H1 (cell line): ENCODE measurements at regions not wholly inside any gene's neighbourhood (a gene's known extent, or its start where the extent isn't known, plus 50 kb on each side); places are given as distances from the start of the nearest gene placed in this dataset.

Experiments used
- CTCF ChIA-PET: fragments of 300-600 bp; sonication (Branson Sonifier 250); formaldehyde crosslinking; loops from one replicate; lab custom pipeline; 2021; ENCODE audit not compliant: partially characterized antibody; lab: Charles Lee
- POLR2A ChIA-PET: fragments of 300-600 bp; sonication (Branson Sonifier 250); formaldehyde crosslinking; loops from one replicate; lab custom pipeline; 2021; ENCODE audit warnings: inconsistent platforms; ENCODE audit not compliant: partially characterized antibody; lab: Charles Lee
- DNase-seq, 2 experiments: peaks; one replicate each; pipeline versions ENCODE4 v3.0.0 to v3.0.0-alpha.2; 2010 to 2022; ENCODE audit warnings: low spot score in 2 of 2, low read depth in 1 of 2, mixed read lengths in 1 of 2
- FAIRE-seq: peaks from 2 replicates; lab custom pipeline; 2011; peaks lifted over from hg19 to GRCh38; lab: Jason Lieb, UNC
- H2AFZ ChIP-seq: 2 replicates; pipeline ENCODE4 v1.8.1; 2012; ENCODE audit warnings: low read length, inconsistent platforms
- H2AK5ac ChIP-seq: 2 replicates; pipeline ENCODE4 v1.6.1; 2013; ENCODE audit warnings: low read depth, low read length
- H2BK120ac ChIP-seq: replicated peaks from 2 replicates; pipeline ENCODE3; 2013; ENCODE audit warnings: low read depth, low read length, inconsistent platforms
- H2BK12ac ChIP-seq: 2 replicates; pipeline ENCODE4 v1.6.1; 2013; ENCODE audit warnings: low read depth, low read length
- H2BK15ac ChIP-seq: 2 replicates; pipeline ENCODE4 v1.6.1; 2013; ENCODE audit warnings: low read length
- H2BK20ac ChIP-seq: 2 replicates; pipeline ENCODE4 v1.6.1; 2013; ENCODE audit warnings: low read length
- H2BK5ac ChIP-seq: 2 replicates; pipeline ENCODE4 v1.6.1; 2013; ENCODE audit warnings: low read depth, low read length
- H3K14ac ChIP-seq: 2 replicates; pipeline ENCODE4 v1.6.1; 2013; ENCODE audit warnings: inconsistent platforms; ENCODE audit not compliant: insufficient read length
- H3K18ac ChIP-seq: 2 replicates; pipeline ENCODE4 v1.6.1; 2013; ENCODE audit warnings: low read length; ENCODE audit errors: extremely low read depth
- H3K23ac ChIP-seq: 2 replicates; pipeline ENCODE4 v1.6.1; 2013; ENCODE audit warnings: inconsistent platforms; ENCODE audit not compliant: insufficient read length
- H3K23me2 ChIP-seq: 2 replicates; pipeline ENCODE4 v1.6.1; 2013; ENCODE audit warnings: low read depth, low read length
- H3K27ac ChIP-seq: 2 replicates; pipeline ENCODE4 v1.6.1; 2011; ENCODE audit warnings: low read depth, low read length, inconsistent platforms
- H3K27me3 ChIP-seq, 4 experiments: replicated peaks in 1 of 4; 1 replicate in 1 of 4; 2 replicates in 3 of 4; pipeline versions ENCODE4 v1.6.1 to v1.8.1; 2011 to 2013; ENCODE audit warnings: low read length in 3 of 4, mild to moderate bottlenecking in 3 of 4, inconsistent platforms in 2 of 4, mixed read lengths in 2 of 4, moderate library complexity in 1 of 4; ENCODE audit not compliant: control insufficient read depth in 3 of 4, insufficient read depth in 3 of 4; ENCODE audit errors: extremely low read depth in 1 of 4
- H3K36me3 ChIP-seq, 4 experiments: 2 replicates each; pipeline versions ENCODE4 v1.6.1 to v1.8.1; 2011 to 2013; ENCODE audit warnings: mild to moderate bottlenecking in 4 of 4, low read length in 3 of 4, moderate library complexity in 2 of 4, control low read depth in 1 of 4, inconsistent platforms in 1 of 4; ENCODE audit not compliant: insufficient read depth in 4 of 4, control insufficient read depth in 2 of 4
- H3K4ac ChIP-seq: replicated peaks from 2 replicates; pipeline ENCODE3; 2013; ENCODE audit warnings: low read length, low read depth, mixed read lengths, inconsistent platforms; ENCODE audit not compliant: insufficient read length
- H3K4me1 ChIP-seq, 4 experiments: replicated peaks in 1 of 4; 1 replicate in 1 of 4; 2 replicates in 3 of 4; pipeline versions ENCODE4 v1.6.1 to v1.8.1; 2011 to 2013; ENCODE audit warnings: low read length in 3 of 4, inconsistent platforms in 2 of 4, mixed read lengths in 1 of 4; ENCODE audit not compliant: insufficient read depth in 4 of 4, control insufficient read depth in 3 of 4
- H3K4me2 ChIP-seq, 2 experiments: 2 replicates each; pipeline versions ENCODE4 v1.6.1 to v1.8.1; 2011 to 2013; ENCODE audit warnings: low read depth in 2 of 2, low read length in 2 of 2, control low read depth in 1 of 2, inconsistent platforms in 1 of 2, mild to moderate bottlenecking in 1 of 2; ENCODE audit not compliant: insufficient read depth in 1 of 2
- H3K4me3 ChIP-seq, 4 experiments: fragments of 200-600, 300-600 bp in 1 of 4; sonication (generic), shearing (Covaris generic), sonication (Bioruptor Twin) in 1 of 4; 2 replicates each; pipeline versions ENCODE4 v1.5.1 to v1.8.1; 2011 to 2016; ENCODE audit warnings: low read length in 4 of 4, low read depth in 3 of 4, control low read depth in 2 of 4, inconsistent platforms in 2 of 4, mild to moderate bottlenecking in 2 of 4, mixed read lengths in 1 of 4, moderate library complexity in 1 of 4; ENCODE audit not compliant: insufficient read depth in 2 of 4; ENCODE audit errors: extremely low read depth in 1 of 4
- H3K56ac ChIP-seq: replicated peaks from 2 replicates; pipeline ENCODE3; 2013; ENCODE audit warnings: low read depth, mild to moderate bottlenecking, mixed read lengths, low read length, inconsistent platforms; ENCODE audit not compliant: insufficient read length
- H3K79me1 ChIP-seq: 2 replicates; pipeline ENCODE4 v1.6.1; 2013; ENCODE audit warnings: low read depth, low read length, control low read depth
- H3K79me2 ChIP-seq, 2 experiments: 2 replicates each; pipeline versions ENCODE4 v1.6.1 to v1.8.1; 2012 to 2013; ENCODE audit warnings: low read length in 2 of 2, mild to moderate bottlenecking in 2 of 2, inconsistent platforms in 1 of 2; ENCODE audit not compliant: insufficient read depth in 2 of 2, control insufficient read depth in 1 of 2
- H3K9ac ChIP-seq, 4 experiments: replicated peaks in 1 of 4; 1 replicate in 1 of 4; 2 replicates in 3 of 4; pipeline versions ENCODE4 v1.6.1 to v1.8.1; 2011 to 2013; ENCODE audit warnings: low read depth in 3 of 4, low read length in 3 of 4, control low read depth in 2 of 4, mild to moderate bottlenecking in 2 of 4, moderate library complexity in 2 of 4, inconsistent platforms in 1 of 4; ENCODE audit errors: extremely low read depth in 1 of 4
- H3K9me3 ChIP-seq, 2 experiments: 2 replicates each; pipeline versions ENCODE4 v1.6.1 to v1.8.1; 2012 to 2013; ENCODE audit warnings: mild to moderate bottlenecking in 2 of 2, moderate library complexity in 2 of 2, control low read depth in 1 of 2, inconsistent platforms in 1 of 2, low read depth in 1 of 2, low read length in 1 of 2, mixed read lengths in 1 of 2; ENCODE audit not compliant: insufficient read depth in 2 of 2
- H4K20me1 ChIP-seq, 2 experiments: replicated peaks in 1 of 2; 2 replicates each; pipeline versions ENCODE3 to v1.8.1; 2011 to 2013; ENCODE audit warnings: inconsistent platforms in 2 of 2, low read length in 2 of 2, mild to moderate bottlenecking in 1 of 2; ENCODE audit not compliant: insufficient read depth in 2 of 2, control insufficient read depth in 1 of 2
- H4K5ac ChIP-seq: 2 replicates; pipeline ENCODE4 v1.6.1; 2013; ENCODE audit warnings: low read length, low read depth, mixed read lengths, inconsistent platforms; ENCODE audit not compliant: insufficient read length
- H4K8ac ChIP-seq: 2 replicates; pipeline ENCODE4 v1.8.0; 2013; ENCODE audit warnings: mild to moderate bottlenecking, moderate library complexity, low read length, inconsistent platforms; ENCODE audit not compliant: insufficient read depth; ENCODE audit errors: extremely low read depth
- H4K91ac ChIP-seq: replicated peaks from 2 replicates; pipeline ENCODE3; 2013; ENCODE audit warnings: low read length, mixed read lengths, inconsistent platforms; ENCODE audit not compliant: insufficient read length
- BACH1 ChIP-seq: IDR thresholded peaks from 2 replicates; pipeline ENCODE4 v1.6.1; 2012; ENCODE audit warnings: low read length, improper control_type of control experiment
- BRCA1 ChIP-seq: IDR thresholded peaks from 2 replicates; pipeline ENCODE4 v1.6.1; 2012; ENCODE audit warnings: low read depth, low read length, improper control_type of control experiment
- CHD1 ChIP-seq: IDR thresholded peaks from 2 replicates; pipeline ENCODE4 v1.6.1; 2012; ENCODE audit warnings: low read depth, low read length, improper control_type of control experiment
- GTF2F1 ChIP-seq: IDR thresholded peaks from 2 replicates; pipeline ENCODE4 v1.6.1; 2012; ENCODE audit warnings: low read depth, low read length, improper control_type of control experiment, borderline replicate concordance
- JUN ChIP-seq: IDR thresholded peaks from 2 replicates; pipeline ENCODE4 v1.6.1; 2011; ENCODE audit warnings: low read depth, mild to moderate bottlenecking, improper control_type of control experiment, low read length
- KDM5A ChIP-seq: fragments of 200-600 bp; IDR thresholded peaks from 2 replicates; pipeline ENCODE4 v1.7.1; 2012; ENCODE audit warnings: mild to moderate bottlenecking, low read length, inconsistent platforms, mixed read lengths
- NANOG ChIP-seq: IDR thresholded peaks from 2 replicates; pipeline ENCODE4 v1.6.1; 2011; ENCODE audit warnings: low read length, low read depth, mild to moderate bottlenecking, inconsistent platforms; ENCODE audit not compliant: insufficient read depth, poor library complexity, severe bottlenecking
- NRF1 ChIP-seq: IDR thresholded peaks from 2 replicates; pipeline ENCODE4 v1.6.1; 2011; ENCODE audit warnings: mild to moderate bottlenecking, low read depth, low read length, improper control_type of control experiment
- PHF8 ChIP-seq: fragments of 200-600 bp; sonication (generic); conservative IDR thresholded peaks from 2 replicates; pipeline ENCODE4 v1.7.1; 2012; ENCODE audit warnings: low read depth, mild to moderate bottlenecking, inconsistent platforms, low read length, moderate library complexity
- POLR2A ChIP-seq, 2 experiments: IDR thresholded peaks; 1 replicate in 1 of 2; 2 replicates in 1 of 2; pipeline ENCODE4 v1.6.1; 2011; ENCODE audit warnings: low read depth in 2 of 2, low read length in 2 of 2, mild to moderate bottlenecking in 2 of 2; ENCODE audit errors: control extremely low read depth in 1 of 2
- RFX5 ChIP-seq: IDR thresholded peaks from 2 replicates; pipeline ENCODE4 v1.6.1; 2011; ENCODE audit warnings: low read depth, low read length, improper control_type of control experiment, borderline replicate concordance
- SIRT6 ChIP-seq: IDR thresholded peaks from one replicate; pipeline ENCODE4 v1.7.1; 2012; ENCODE audit warnings: low read length, inconsistent platforms
- SP1 ChIP-seq: IDR thresholded peaks from 2 replicates; pipeline ENCODE4 v1.6.1; 2011; ENCODE audit warnings: low read depth, low read length
- TBP ChIP-seq: IDR thresholded peaks from 2 replicates; pipeline ENCODE4 v1.6.1; 2011; ENCODE audit warnings: low read depth, low read length, improper control_type of control experiment
- TEAD4 ChIP-seq: IDR thresholded peaks from 2 replicates; pipeline ENCODE4 v1.6.1; 2012; ENCODE audit warnings: low read depth, low read length, inconsistent platforms, mixed read lengths
- YY1 ChIP-seq: IDR thresholded peaks from 2 replicates; pipeline ENCODE4 v1.6.1; 2011; ENCODE audit warnings: low read depth, mild to moderate bottlenecking, low read length
- WGBS, 2 experiments: shearing (Covaris generic) in 1 of 2; methylation state at CpG; one replicate each; pipeline versions ENCODE4 v1.1.6 to v1.1.7; 2013 to 2015; ENCODE audit warnings: low lambda C conversion rate in 2 of 2, mixed read lengths in 2 of 2, inconsistent platforms in 1 of 2, low coverage in 1 of 2, missing lambda C conversion rate in 1 of 2; ENCODE audit not compliant: insufficient replicate concordance in 2 of 2, insufficient coverage in 1 of 2, insufficient read length in 1 of 2; ENCODE audit errors: extremely low coverage in 1 of 2, missing lambda C conversion rate in 1 of 2; 5-methylcytosine and 5-hydroxymethylcytosine counted together

DNA sequence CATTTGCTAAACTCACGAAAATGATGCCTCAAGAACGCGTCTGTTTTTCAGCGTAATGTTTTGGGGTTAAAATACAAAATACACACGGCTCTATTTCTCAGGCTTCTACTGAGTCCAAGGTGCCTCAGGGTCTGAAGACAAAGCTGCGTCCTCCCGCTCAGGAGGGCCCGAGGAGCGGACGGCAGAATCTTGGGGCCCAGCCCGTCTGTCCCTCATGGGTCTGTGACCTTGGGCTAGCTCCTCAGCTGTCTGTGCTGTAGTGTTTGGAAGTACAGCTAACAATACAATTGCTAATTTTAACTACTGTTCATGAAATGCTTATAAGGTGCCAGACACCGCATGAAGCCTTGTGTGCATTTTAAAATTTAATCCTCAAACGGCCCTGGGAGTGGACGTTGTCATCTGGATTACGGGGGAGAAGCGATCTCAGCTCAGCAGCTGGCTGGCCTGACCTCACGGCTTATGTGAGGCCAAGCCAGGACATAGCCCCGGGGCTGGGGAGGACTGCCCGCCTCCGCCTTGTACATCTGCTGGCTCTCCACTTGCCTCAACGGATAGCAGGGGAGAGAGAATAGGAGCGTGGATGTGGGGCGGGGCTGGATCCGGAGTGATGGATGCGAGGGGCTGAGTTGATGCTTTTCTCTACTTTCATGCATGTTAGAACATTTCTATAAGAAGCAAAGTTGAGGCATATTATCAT is 357.4 kb downstream of the GLRX3 start:
- Histone ChIP-seq H3K18ac (no peak overlapping the region), H2AK5ac (no peak overlapping the region), H3K4me1 (no peaks in the 10 kb centered on the region; a peak in 1 of 7 replicates), H2AFZ (no peak overlapping the region), H4K8ac (no peak overlapping the region), H2BK5ac (no peak overlapping the region), H3K14ac (no peak overlapping the region), H3K23ac (no peak overlapping the region), H4K20me1 (no peaks in the 10 kb centered on the region), H2BK12ac (no peak overlapping the region), H3K23me2 (no peaks in the 10 kb centered on the region), H3K79me1 (no peaks in the 10 kb centered on the region), H3K4me2 (no peak overlapping the region), H3K27ac (no peak overlapping the region), H2BK15ac (no peak overlapping the region), H3K36me3 (no peaks in the 10 kb centered on the region), H3K4me3 (no peak overlapping the region), H3K56ac (no peak overlapping the region), H3K4ac (no peak overlapping the region), H2BK20ac (no peak overlapping the region), H3K9ac (no peak overlapping the region), H4K91ac (no peak overlapping the region), H3K79me2 (no peaks in the 10 kb centered on the region), H4K5ac (no peak overlapping the region), H3K9me3 (no peaks in the 10 kb centered on the region; a peak in 1 of 4 replicates), H3K27me3 (no peaks in the 10 kb centered on the region), H2BK120ac (no peak overlapping the region)
- POLR2A ChIA-PET = no interaction called here
- WGBS, 2 experiments = 91% methylated on average over 25 of the region's 25 CpGs; no CpG with 5 or more reads in 1 of the 2 experiments
- DNase-seq (no peak), FAIRE-seq (no peak)
- CTCF ChIA-PET = no interaction called here
- TF ChIP-seq BRCA1 (no peak), KDM5A (no peak), NANOG (no peak), GTF2F1 (no peak), NRF1 (no peak), SIRT6 (no peak), BACH1 (no peak), YY1 (no peak), TBP (no peak), PHF8 (no peak), JUN (no peak), CHD1 (no peak), POLR2A (IDR thresholded peaks at IDR 0.05; ENCODE audit: control extremely low read depth in 1 of 2, low read depth in 2 of 2, low read length in 2 of 2) (no peak), SP1 (no peak), TEAD4 (no peak), RFX5 (no peak)
